ENCODE measurements at regions not wholly inside any gene's neighbourhood (a gene's known extent, or its start where the extent isn't known, plus 50 kb on each side); places are given as distances from the start of the nearest gene placed in this dataset.
A peak's percentile ranks its signal among the peaks of the same experiment; 100 is the strongest.

DNA sequence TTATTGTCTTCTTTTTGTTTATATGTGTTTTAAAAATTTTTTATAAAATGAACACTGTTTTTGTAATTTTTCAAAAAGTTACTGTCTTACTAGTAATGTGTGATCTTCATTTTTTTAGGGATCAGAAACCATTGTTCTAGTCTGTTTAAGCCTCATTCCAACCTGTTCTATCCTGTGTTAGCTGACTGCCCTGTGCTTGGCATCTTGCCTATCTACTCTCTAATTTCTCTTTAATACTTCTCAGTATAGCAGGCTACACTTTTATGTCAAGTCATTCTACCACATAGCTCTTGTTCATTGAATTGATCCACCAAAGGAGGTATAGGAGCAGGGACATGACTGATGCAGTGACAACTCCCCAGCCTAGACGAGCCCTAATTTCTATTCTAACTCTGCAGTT, 70.2 kb upstream of the PLS3 start:
- peak in 1 of 2 donors; percentile 60 for DNase-seq (ENCODE audit: low read depth in 2 of 2)

DNA sequence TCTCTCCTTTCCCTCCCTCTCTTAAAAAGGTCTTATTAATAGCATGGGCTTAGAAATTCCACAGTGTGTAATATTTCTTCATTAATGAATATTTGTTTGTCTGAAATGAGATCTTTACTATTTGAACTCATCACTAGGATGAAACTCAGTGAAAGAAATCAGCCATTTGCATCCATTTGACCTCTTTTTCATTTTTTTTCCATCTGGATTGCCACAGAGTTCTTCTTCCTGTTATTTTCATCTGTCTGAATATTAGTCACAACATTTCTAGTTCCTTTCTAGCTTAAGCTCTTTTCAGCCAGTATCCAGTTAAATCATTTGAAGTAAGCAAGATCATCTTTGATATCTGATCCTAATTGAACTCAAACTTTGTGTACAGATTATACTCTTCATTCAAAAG, 69.2 kb upstream of the PLS3 start:
- DNase-seq (ENCODE audit: low read depth in 2 of 2) = peak; percentile 15 to 69

DNA sequence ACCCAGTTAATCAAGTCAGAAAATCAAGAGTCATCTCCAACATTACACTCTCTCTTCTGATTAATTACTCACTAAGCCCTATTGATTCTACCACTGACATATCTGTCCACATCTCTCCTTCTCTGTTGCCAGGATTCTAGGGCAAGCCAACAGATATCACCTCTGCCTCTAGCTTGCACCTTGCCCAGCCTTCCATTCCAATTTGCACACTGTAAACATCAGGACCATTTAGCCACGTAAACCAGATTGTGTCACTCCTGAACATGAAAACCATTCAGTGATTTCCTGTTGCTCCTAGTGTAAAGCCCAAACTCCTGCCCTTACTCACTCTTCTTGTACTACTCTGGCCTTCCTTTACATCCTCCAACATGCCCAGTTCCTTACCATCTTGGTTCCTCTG, 68.0 kb upstream of the PLS3 start:
- no peak for DNase-seq (ENCODE audit: low read depth in 2 of 2)

DNA sequence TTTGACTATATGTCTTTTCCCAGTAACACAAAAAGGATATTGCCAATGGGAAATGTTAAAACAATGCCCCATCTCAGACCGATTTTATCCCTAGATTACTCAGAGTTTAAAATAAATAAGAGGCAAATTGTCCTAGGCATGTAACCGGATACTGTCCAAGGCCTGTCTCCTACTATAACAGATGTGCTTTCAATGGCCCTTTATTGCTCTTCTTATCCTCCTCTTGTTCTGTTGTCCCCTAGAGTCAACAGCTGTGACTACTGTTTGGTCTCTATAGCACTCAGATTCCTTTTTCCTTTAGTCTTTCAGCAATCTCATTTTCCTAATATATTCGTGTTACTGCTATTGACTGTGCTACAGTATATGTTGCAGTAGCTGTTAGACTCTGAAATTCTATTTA, 66.8 kb upstream of the PLS3 start:
- DNase-seq (ENCODE audit: low read depth in 2 of 2) = peak in 1 of 2 donors; percentile 10

DNA sequence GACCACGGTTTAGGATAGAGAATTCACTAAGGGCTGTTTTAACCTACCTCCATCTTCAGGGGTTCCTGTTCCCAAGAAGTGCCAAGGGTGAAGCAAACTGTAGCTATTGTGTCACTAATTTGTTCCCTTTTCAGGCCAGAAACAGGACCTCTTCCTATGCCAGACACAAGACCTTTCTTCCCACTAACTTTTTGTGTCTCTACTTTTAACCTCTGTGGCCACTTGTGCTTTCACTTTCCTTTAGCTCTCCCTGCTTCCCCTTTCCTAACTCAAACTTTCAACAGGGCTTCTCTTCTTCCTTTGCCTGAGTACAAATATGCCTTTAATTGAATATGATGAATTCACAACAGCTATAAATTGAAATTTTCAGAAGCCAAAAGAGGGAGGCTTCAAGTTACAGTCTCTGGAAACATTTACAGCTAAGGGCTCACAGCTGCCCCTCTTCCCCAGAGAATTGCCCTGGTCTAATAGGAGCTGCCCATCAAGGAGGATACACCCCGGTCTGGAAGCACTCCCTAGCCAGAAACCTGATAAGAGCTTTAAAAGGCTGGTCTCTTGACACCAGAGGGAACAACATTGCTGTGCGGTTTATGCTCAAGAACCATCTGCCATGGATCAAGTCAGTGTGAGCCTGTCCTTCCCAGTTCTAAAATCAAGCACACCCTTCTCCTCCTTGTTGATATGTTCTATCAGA, 61.7 kb upstream of the PLS3 start:
- peak in 1 of 2 donors; percentile 5 for DNase-seq (ENCODE audit: low read depth in 2 of 2)

DNA sequence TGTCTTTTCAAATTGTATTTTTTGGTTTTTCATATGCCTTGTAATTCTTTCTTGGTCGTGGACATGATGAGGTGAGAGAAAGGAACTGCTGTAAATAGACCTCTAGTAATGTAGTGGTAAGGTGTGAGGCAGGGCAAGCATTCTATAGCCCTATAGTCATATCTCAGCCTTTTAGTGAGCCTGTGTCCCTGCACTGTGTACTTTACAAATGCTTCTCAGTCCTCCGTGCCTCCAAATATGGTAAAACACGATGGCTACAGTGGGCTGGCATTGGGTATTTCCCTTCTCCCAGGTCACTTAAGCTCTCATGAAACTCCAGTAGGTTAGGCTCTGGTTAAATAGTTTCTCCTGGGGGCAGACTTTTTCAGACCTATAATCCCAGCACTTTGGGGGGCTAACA, 57.9 kb upstream of the PLS3 start:
- no peak for DNase-seq (ENCODE audit: low read depth in 2 of 2)

DNA sequence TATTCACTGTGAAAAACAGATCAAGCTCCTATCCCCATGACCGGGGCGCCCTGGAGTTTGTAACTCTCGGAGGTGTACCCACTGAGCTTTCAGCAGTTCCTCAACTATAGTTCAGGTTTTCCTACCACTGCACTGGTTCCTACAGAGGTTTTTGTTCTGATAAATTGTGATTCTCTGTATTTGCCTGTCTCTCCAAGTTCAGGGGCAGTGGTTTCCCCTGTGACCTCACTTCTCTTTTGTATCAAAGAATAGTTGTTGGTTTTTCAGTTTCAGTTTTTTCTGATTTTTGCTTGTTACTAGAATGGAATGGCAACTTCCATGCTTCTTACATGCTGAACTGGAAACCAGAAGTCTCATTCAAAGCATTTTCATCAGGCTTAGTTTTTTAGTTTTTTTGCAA, 56.8 kb upstream of the PLS3 start:
- DNase-seq (ENCODE audit: low read depth in 2 of 2) = peak in 1 of 2 donors; percentile 10
